ENCODE measurements at regions not wholly inside any gene's neighbourhood (a gene's known extent, or its start where the extent isn't known, plus 50 kb on each side); places are given as distances from the start of the nearest gene placed in this dataset.

GRCh38 chr4:137630252-137630651 is 98.0 kb upstream of the PCDH18 start:
- no peak for TF ChIP-seq CTCF (IDR thresholded peaks at IDR 0.05; ENCODE audit: low read depth, low read length, missing control alignments)
- no peak for DNase-seq (ENCODE audit: extremely low read depth, low read depth)
- no peak overlapping the region for H3K4me3 ChIP-seq (replicated peaks; ENCODE audit: low read depth, low read length)

- no peak for TF ChIP-seq CTCF (IDR thresholded peaks at IDR 0.05; ENCODE audit: low read depth, low read length, missing control alignments)
- no peak for DNase-seq (ENCODE audit: extremely low read depth, low read depth)
- H3K4me3 ChIP-seq (replicated peaks; ENCODE audit: low read depth, low read length): no peak overlapping the region
Measured at GRCh38 chr4:137627739-137628460, 95.6 kb upstream of the PCDH18 start.

GRCh38 chr4:137626942-137627738 is 94.8 kb upstream of the PCDH18 start:
- no peak for DNase-seq (ENCODE audit: extremely low read depth, low read depth)
- no peak for TF ChIP-seq CTCF (IDR thresholded peaks at IDR 0.05; ENCODE audit: low read depth, low read length, missing control alignments)

GRCh38 chr4:137623013-137623412 is 90.7 kb upstream of the PCDH18 start:
- no peak for TF ChIP-seq CTCF (IDR thresholded peaks at IDR 0.05; ENCODE audit: low read depth, low read length, missing control alignments)
- H3K4me3 ChIP-seq (replicated peaks; ENCODE audit: low read depth, low read length): no peak overlapping the region
- DNase-seq (ENCODE audit: extremely low read depth, low read depth): no peak

More at GRCh38 chr4:137626942-137627738, 94.8 kb upstream of the PCDH18 start:
- no peak overlapping the region for H3K4me3 ChIP-seq (replicated peaks; ENCODE audit: low read depth, low read length)

- no peak overlapping the region for H3K4me3 ChIP-seq (replicated peaks; ENCODE audit: low read depth, low read length)
- TF ChIP-seq CTCF (IDR thresholded peaks at IDR 0.05; ENCODE audit: low read depth, low read length, missing control alignments): no peak
- DNase-seq (ENCODE audit: extremely low read depth, low read depth): no peak
Measured at GRCh38 chr4:137621056-137621455, 88.8 kb upstream of the PCDH18 start.

- TF ChIP-seq CTCF (IDR thresholded peaks at IDR 0.05; ENCODE audit: low read depth, low read length, missing control alignments): no peak
- DNase-seq (ENCODE audit: extremely low read depth, low read depth): no peak
- H3K4me3 ChIP-seq (replicated peaks; ENCODE audit: low read depth, low read length): no peak overlapping the region
Measured at GRCh38 chr4:137614491-137614890, 82.2 kb upstream of the PCDH18 start.
